GM12891 (cell line): ENCODE measurements at regions not wholly inside any gene's neighbourhood (a gene's known extent, or its start where the extent isn't known, plus 50 kb on each side); places are given as distances from the start of the nearest gene placed in this dataset.
A peak's percentile ranks its signal among the peaks of the same experiment; 100 is the strongest.

Experiments
- DNase-seq: peaks from one replicate; pipeline ENCODE4 v3.0.0; 2011; ENCODE audit warnings: low spot score; ENCODE audit not compliant: insufficient read length
- FAIRE-seq: peaks from 2 replicates; lab custom pipeline; 2011; peaks lifted over from hg19 to GRCh38; lab: Jason Lieb, UNC
- PAX5 ChIP-seq: IDR thresholded peaks from 2 replicates; pipeline ENCODE4 v1.6.1; 2011; ENCODE audit warnings: low read length, moderate library complexity, mild to moderate bottlenecking; ENCODE audit not compliant: insufficient read depth, severe bottlenecking
- POLR2A ChIP-seq: IDR thresholded peaks from 2 replicates; pipeline ENCODE4 v1.6.1; 2011; ENCODE audit warnings: low read depth, low read length, control low read depth
- POLR2AphosphoS5 ChIP-seq: IDR thresholded peaks from 2 replicates; pipeline ENCODE4 v1.6.1; 2011; ENCODE audit warnings: low read depth, low read length, control low read depth
- POU2F2 ChIP-seq: IDR thresholded peaks from 2 replicates; pipeline ENCODE4 v1.6.1; 2011; ENCODE audit warnings: low read depth, mild to moderate bottlenecking, control low read depth, low read length, moderate library complexity
- SPI1 ChIP-seq: IDR thresholded peaks from 2 replicates; pipeline ENCODE4 v1.6.1; 2011; ENCODE audit warnings: low read depth, low read length, control low read depth
- TAF1 ChIP-seq: IDR thresholded peaks from 2 replicates; pipeline ENCODE4 v1.6.1; 2011; ENCODE audit warnings: low read depth, low read length, control low read depth

GRCh38 chr12:128114485-128114884 lies 152.5 kb upstream of the TMEM132C start:
- TF ChIP-seq POLR2A (no peak), SPI1 (no peak), POLR2AphosphoS5 (no peak), PAX5 (no peak), POU2F2 (no peak), TAF1 (no peak)
- DNase-seq (no peak), FAIRE-seq (no peak)

GRCh38 chr12:128116537-128116936 lies 150.4 kb upstream of the TMEM132C start:
- TF ChIP-seq PAX5: no peak
- no peak for TF ChIP-seq POLR2AphosphoS5
- no peak for TF ChIP-seq TAF1
- TF ChIP-seq POLR2A: no peak
- DNase-seq (no peak), FAIRE-seq (no peak)

GRCh38 chr12:128120035-128120434 lies 146.9 kb upstream of the TMEM132C start:
- no peak for FAIRE-seq
- TF ChIP-seq PAX5 (no peak), TAF1 (no peak), POU2F2 (no peak), POLR2AphosphoS5 (no peak), POLR2A (no peak), SPI1 (no peak)

GRCh38 chr12:128121424-128121823 lies 145.5 kb upstream of the TMEM132C start:
- FAIRE-seq: no peak
- DNase-seq: no peak
- TF ChIP-seq POU2F2: no peak
- no peak for TF ChIP-seq POLR2A
- TF ChIP-seq POLR2AphosphoS5: no peak
- no peak for TF ChIP-seq PAX5
- TF ChIP-seq TAF1: no peak
- TF ChIP-seq SPI1: no peak

More at GRCh38 chr12:128120035-128120434, 146.9 kb upstream of the TMEM132C start:
- DNase-seq: no peak

- TF ChIP-seq POLR2A: no peak
- TF ChIP-seq POU2F2: no peak
- no peak for TF ChIP-seq SPI1
- no peak for TF ChIP-seq PAX5
- no peak for TF ChIP-seq TAF1
- no peak for TF ChIP-seq POLR2AphosphoS5
- FAIRE-seq (no peak), DNase-seq (no peak)
Measured at GRCh38 chr12:128123096-128123495, 143.9 kb upstream of the TMEM132C start.

- DNase-seq (no peak), FAIRE-seq (no peak)
- TF ChIP-seq SPI1 (no peak), POU2F2 (no peak), POLR2A (no peak), PAX5 (no peak), TAF1 (no peak), POLR2AphosphoS5 (no peak)
Measured at GRCh38 chr12:128131955-128132354, 135.0 kb upstream of the TMEM132C start.

GRCh38 chr12:128133321-128134073 lies 133.5 kb upstream of the TMEM132C start:
- FAIRE-seq (no peak), DNase-seq (no peak)
- no peak for TF ChIP-seq PAX5

GRCh38 chr12:128137140-128137539 lies 129.8 kb upstream of the TMEM132C start:
- DNase-seq: no peak
- TF ChIP-seq TAF1 (no peak), POLR2AphosphoS5 (no peak), POU2F2 (no peak), SPI1 (peak; percentile 68), POLR2A (no peak), PAX5 (no peak)
- no peak for FAIRE-seq

GRCh38 chr12:128138125-128138524 lies 128.8 kb upstream of the TMEM132C start:
- FAIRE-seq (no peak), DNase-seq (no peak)
- no peak for TF ChIP-seq POU2F2
- no peak for TF ChIP-seq SPI1
- TF ChIP-seq POLR2AphosphoS5: no peak
- no peak for TF ChIP-seq TAF1
- no peak for TF ChIP-seq PAX5
- TF ChIP-seq POLR2A: no peak

- DNase-seq: no peak
- no peak for FAIRE-seq
- TF ChIP-seq SPI1 (no peak), PAX5 (no peak), POLR2A (no peak), POLR2AphosphoS5 (no peak), POU2F2 (no peak), TAF1 (no peak)
Measured at GRCh38 chr12:128140551-128140950, 126.4 kb upstream of the TMEM132C start.

GRCh38 chr12:128150961-128151360 lies 116.0 kb upstream of the TMEM132C start:
- FAIRE-seq (no peak), DNase-seq (no peak)
- TF ChIP-seq POLR2AphosphoS5: no peak
- TF ChIP-seq POLR2A: no peak

GRCh38 chr12:128155571-128155970 lies 111.4 kb upstream of the TMEM132C start:
- TF ChIP-seq PAX5: no peak
- TF ChIP-seq TAF1: no peak
- TF ChIP-seq SPI1: no peak
- TF ChIP-seq POLR2A: no peak
- no peak for TF ChIP-seq POU2F2
- no peak for TF ChIP-seq POLR2AphosphoS5
- FAIRE-seq: no peak
- no peak for DNase-seq
